ENCODE measurements at regions not wholly inside any gene's neighbourhood (a gene's known extent, or its start where the extent isn't known, plus 50 kb on each side); places are given as distances from the start of the nearest gene placed in this dataset.
A peak's percentile ranks its signal among the peaks of the same experiment; 100 is the strongest.

DNA sequence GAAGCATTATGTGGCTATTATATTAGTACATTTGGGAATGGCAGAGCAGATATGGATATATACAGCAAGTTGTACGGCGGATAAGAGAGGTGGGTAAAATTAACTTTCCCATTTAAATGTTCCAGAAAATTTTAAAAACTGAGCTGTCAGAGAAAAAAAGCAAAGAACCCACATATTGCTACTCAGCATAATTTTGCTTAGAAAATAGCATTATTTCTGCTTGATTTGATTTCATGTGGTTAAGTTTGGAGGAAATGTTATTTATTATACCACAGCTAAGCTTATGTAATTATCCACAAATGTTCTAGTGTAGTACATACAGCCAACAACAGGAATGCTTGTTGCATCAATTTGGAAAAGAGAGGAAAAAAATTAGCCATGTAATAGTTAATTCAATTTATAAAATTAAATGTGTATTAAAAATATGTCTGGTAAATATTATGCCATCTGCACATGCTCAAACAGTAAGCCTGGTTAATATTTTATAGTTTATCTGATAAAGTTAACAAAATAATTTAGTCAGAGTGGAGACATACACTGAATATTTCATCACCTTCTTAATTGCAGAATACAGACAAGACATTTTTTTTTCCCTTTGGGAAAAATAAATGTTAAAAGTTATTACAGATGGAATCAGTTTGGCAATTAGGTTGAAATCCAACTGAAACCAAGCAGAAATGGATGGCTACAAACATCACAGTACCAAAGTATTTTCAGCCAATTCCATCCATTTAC is 172.1 kb upstream of the ID4 start:
- DNase-seq (ENCODE audit: low read depth): no peak

DNA sequence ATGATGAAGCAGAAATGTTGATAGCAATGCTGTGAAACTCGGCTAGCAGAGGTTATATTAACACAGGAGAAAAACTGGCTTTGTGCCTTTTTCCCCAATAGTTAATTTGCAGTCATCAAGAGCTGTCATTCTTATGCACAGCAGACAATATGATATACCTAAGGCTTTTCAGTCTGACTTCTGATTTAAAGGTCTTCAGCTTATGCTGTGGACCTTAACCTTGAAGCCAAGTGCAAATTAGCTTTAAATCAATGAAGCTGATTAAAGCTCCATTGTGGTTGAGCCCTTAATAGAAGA is 171.6 kb upstream of the ID4 start:
- no peak for DNase-seq (ENCODE audit: low read depth)

DNA sequence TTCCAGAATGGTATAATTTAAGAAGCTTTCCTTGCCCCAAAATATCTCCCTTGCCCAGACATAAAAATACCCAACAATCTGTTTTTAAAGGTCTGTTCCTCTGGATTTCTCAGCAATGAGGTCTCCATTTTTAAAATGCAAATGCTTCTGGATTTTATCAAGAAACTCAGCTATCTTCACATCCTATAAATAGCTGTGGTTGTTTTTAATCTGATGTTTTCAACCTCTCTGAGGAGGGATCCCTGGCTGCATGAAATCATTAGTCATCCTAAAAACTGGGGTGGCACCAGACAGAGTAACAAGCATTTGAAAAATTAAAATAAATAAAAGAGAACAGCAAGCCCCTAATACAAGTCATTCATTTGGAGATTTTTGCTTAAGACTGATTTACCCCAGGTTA is 168.5 kb upstream of the ID4 start:
- no peak for DNase-seq (ENCODE audit: low read depth)

DNA sequence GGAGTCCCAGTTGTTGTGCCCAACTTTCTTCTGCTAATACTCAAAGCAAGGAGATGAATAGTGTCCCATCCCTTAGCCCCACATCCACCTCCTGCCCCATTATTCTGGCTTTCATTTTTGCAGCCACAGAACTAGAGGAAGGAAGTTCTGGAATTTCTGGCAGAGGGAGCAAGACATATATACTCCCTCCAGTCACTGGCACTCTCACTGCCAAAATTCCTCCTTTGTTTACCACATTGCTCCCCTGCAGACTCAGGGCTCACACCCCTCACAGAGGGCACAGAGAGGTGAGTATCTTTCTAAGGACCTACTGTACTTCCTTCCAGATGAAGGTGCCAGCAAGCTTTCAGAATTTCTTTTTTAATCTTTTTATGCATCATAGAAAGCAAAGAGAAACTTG is 168.0 kb upstream of the ID4 start:
- DNase-seq (ENCODE audit: low read depth): no peak

DNA sequence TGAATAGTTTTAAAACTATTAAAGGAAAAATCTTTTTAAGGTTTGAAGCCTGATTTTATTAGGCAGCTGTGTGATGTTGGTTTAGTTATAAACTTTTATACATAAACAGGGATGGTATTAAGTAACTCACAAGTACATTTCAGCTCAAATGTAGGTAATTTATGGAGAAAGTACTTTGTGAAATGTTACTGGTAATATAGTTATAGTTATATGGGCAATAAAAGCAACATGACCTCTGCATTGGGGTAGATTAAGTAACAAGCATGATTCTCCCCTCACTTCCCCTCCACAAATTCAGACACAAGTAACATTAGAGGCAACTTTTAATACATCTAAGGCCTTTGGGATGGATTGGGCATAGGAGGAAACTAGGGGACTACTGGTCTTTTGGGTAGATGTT is 154.3 kb upstream of the ID4 start:
- DNase-seq (ENCODE audit: low read depth): no peak

DNA sequence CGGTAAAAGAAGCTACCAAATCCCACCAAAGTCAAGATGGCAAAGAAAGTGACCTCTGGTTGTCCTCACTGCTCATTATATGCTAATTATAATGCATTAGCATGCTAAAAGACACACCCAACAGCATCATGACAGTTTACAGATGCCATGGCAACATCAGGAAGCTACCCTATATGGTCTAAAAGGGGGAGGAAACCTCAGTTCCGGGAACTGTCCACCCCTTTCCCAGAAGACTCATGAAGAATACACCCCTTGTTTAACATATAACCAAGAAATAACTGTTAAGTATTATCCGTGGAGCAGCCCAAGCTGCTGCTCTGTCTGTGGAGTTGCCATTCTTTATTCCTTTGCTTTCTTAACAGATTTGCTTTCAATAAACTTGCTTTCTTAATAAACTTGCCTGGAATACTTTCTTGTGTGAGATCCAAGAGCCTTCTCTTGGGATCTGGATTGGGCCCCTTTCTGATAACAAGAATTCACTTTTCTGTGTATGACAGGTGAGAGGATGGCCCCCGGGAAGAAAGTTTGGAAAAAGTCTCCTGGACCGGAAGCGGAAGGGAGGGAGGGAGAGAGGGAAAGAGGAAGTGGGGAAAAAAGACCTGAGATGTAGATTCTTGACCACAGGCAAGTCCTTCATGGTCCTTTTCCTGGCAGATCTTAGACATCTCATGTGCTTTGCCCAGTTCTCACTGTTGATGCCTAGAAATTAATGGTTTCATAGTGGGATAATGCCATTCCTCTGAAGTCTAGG is 146.7 kb upstream of the ID4 start:
- no peak for DNase-seq (ENCODE audit: low read depth)

DNA sequence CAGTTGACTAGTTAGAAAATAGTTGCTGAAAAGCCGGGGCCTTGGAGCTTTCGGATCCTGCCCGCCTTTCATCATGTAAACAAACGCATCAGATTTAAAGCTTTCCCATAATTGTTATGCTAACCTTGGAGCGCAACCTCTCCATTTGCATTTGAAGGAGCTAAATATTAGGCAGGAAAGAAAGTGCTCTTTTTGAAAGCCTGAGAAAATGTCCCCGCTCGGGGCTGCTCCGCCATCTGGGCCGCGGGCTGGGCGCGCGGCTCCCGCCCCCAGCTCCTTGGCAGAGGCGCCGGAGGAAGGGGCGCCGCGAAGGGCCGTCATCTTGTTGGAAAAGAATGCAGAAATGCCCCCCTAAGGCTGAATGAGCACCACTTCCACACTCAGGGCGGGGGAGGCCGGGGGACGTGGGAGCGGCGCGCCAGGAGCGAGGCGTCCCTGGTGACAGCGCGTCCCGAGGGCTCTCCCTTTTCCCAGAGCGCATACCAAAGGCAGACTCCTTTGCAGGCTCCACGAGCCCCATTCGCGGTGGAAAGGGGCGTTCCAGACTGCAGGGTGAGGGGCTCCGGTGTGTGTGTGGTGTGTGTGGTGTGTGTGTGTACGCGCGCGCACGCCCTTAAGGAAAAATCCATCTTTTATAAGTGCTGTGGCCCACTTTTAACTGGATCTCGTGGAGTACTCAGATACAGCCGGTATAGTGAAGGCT is 145.6 kb upstream of the ID4 start:
- DNase-seq (ENCODE audit: low read depth): no peak

DNA sequence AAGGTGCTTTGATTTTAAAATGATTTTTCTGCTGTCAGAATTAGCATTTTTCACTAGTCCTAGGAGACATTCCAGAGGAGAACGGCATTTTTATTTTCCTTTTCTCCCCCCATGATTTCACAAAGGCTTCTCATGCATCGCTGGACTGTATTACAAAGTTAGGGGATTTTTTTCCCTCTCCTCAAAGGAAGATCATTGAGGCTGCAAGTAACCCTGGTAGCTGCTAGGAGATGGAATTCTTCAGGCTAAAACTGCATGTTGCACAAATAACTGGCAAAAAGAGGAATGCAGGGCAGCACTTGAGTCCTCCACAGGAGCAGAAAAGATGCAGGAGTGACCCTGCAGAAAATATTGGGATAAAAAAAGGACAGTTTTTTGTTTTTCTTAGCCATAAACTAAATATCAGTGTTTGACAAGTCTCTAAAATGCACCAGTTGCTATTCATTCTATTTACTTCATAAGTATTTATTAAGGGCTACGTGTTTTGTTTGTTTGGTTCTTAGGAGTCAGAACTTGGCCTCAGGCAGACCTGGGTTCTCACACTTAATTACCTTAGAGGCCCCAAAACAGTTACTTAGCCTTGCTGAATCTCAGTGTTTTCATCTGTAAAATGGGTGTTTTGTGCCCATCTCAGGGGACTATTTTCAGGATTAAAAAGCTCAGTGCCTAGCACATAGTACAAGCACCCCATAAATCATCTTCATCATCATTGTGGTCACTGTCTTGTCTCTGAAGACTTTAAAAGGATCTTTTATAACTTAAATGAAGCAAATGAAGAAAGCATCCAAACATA is 144.5 kb upstream of the ID4 start:
- DNase-seq (ENCODE audit: low read depth): no peak

DNA sequence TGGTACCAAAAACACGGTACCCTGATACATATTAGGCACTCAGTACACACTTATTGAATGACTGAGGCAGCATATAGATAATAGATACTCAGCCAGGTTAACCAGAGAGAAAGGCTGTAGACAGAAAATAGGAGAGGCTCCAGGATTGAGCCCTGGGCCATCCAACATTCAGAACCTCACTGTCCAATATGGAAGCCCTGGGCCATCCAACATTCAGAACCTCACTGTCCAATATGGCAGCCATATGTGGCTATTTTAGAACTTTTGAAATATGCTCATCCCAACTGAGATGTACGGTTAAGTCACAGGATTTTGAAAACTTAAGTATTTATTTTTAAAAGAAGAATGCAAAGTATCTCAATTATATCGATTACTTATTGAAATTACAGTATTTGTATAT is 142.5 kb upstream of the ID4 start:
- DNase-seq (ENCODE audit: low read depth): no peak

DNA sequence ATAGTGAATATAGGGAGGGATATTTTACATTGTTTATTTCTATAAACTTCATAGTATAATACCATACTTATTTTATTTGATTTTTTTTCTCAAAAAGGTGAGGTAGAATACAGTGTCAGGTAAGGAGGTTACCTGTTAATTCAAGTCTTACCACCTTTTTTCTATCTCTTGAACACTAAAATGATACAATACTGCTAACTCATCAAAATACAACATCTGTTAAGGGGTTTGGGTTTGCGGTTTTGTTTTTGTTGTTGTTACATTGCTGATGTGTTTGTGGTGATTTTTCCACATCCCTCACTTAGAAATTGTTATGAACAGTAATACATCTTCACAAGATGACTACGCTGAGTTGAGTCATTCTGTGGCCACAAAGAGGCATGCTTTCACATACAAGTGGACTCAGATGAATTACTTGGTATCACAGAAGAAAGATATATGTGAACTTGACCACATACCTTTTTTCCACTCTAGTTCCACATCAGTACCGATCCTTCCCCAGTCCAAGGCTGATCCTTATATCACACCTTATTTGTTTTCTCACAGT is 139.4 kb upstream of the ID4 start:
- peak; percentile 91 for DNase-seq (ENCODE audit: low read depth)

DNA sequence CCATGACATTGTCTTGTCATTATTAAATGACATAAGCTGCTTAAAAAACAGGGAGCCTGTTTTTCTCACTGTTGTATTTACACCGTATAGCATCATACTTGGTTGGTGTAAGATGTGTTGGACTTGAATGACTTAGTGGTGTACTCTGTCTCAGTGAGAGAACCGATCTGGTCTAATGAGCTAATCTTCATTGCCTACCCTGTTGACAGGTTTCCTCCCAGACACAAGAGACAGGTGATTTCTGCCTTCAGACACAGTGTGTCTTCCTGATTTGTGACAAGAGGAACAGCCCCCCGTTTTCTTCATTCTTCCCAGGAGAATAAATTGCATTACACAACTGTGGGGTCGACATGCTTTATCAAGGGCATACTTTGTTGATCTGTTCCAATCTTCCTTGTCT is 137.2 kb upstream of the ID4 start:
- DNase-seq (ENCODE audit: low read depth): no peak

DNA sequence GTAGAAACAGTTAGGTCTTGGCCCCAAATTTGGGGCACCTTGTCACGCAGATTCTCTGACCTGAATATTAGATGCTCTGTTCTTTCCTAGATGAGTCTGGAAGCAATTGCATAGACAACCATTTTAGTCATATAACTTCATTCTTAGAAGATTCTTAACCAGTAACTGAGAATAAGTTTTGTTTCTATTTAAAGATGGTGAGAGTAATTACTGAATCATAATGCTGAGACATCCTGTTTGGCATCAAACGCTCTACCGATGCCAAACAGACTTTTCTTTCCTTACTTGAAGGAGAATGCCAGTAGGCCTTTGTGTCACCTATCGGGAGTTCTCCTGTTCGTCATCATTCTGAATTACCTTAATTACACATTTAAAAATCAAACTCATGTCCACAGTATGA is 131.6 kb upstream of the ID4 start:
- DNase-seq (ENCODE audit: low read depth): no peak

DNA sequence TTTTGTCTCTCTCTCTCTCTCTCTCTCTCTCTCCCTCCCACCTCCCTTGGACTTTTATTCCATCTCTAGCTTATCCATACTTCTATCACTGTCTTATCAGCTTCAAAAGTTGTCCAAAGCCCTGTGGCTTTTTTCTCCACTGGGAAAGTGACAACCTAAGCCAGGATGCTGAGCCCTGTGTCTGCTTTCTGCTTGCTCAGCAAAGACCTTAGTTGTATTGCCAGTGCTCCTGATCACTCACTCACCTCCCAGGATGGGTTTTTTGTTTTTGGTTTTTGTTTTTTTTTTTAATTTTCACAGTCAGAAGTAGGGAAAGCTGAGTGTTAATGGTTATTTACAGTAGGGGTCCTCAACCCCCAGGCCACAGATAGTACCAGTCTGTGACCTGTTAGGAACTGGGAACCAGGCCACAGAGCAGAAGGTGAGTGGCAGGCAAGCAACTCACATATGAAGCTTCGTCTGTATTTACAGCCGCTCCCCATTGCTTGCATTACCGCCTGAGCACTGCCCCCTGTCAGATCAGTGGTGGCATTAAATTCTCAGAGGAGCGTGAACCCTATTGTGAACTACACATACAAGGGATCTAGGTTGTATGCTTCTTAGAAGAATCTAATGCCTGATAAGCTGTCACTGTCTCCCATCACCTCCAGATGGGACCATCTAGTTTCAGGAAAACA is 125.0 kb upstream of the ID4 start:
- no peak for DNase-seq (ENCODE audit: low read depth)

DNA sequence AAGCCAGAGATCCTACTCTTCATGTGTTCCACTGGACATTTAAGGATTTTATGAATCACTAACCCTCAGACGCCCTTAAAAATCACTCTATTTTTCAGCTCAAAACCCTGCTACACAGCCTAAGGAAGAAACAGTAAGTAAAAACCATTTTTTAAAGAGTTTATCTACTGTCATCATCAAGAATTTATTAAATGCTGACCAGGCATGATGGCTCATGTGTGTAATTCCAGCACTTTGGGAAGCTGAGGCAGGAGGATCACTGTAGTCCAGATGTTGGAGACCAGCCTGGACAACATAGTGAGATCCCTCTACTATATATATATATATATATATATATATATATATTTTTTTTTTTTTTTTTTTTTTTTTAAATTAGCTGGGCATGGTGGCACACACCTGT is 124.2 kb upstream of the ID4 start:
- no peak for DNase-seq (ENCODE audit: low read depth)

DNA sequence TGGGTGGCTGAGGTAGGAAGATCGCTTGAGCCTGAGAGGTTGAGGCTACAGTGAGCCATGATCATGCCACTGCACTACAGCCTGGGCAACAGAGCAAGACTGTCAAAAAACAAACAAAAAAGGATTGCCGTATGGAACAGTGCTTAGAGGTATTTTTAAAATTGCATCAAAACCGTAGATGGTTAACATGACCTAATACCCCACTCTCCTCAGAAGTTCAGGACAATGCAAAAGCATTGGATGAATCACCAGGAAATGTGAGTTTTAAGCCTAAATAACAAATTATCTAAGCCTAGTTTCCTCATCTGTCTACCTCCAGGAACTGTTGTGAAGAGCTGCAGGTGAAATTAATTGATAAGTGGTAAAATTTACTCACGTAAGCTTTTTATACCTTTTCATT is 123.8 kb upstream of the ID4 start:
- DNase-seq (ENCODE audit: low read depth): no peak

DNA sequence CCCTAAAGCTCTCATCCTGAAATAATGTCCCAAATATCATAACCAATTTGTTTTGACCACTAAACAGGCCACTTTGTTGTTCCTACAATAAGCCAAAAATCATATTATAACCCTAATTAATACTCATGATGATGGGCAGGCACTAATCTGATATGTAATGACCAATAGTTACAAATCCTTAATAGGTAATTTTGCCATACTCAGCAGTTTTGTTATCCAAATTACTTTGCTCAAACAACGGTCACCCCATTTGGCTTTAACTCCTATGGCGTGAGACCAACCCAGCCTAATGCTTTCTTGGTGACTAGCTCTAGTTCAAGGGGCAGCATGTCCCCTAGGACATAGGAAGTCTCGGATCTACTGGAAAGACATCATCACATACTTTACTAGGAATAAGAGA is 123.2 kb upstream of the ID4 start:
- no peak for DNase-seq (ENCODE audit: low read depth)

DNA sequence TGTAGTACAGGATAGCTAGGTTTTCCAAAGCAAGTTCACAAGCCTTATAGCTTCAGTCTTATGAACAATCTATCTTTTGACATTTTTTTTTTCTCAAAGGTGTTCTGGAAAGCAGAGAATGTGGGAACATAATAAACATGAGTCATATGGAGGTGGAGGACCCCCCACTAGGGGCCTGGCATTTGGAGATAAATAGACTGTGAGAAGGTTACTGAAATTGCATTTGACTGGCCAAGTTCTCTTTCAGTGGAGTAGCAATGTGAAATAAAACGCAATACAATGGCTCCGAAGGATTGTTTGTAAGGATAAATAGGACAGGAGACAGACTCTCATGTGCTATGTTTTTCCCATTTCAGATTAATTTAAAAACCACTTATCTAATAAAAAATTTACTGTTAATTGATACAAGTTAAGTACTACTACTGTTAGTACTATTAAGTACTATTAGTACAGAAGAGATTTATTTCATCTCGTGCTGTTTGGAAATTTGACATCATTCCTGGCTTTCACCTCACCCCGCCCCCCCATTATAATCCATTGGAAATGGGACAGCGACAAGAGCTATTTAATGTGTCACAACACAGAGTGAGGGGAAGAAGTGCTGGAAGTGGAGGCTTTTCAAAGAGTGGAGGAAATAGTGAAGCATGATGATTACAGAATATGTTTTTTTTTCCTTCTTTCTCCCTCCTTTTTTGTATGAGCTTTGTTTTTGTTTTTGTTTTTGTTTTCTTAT is 122.6 kb upstream of the ID4 start:
- no peak for DNase-seq (ENCODE audit: low read depth)

DNA sequence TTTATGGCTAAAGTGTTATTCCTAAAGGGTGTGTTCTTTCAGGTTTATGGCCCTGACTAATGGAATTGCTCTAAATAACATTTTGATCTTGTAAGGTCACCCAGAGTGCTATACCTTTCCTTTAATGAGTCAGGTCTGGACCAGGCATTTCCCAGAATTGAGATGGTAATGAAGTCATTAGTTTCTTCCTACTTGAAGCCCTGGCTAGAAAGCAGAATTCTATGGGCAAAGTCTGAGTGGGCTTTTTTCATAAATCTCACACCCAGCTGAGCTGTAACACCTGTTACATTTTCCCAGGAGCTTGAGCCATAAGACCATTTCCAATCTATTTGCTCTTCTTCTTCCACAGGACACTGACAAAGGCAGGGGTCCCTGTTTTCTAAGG is 122.0 kb upstream of the ID4 start:
- no peak for DNase-seq (ENCODE audit: low read depth)

DNA sequence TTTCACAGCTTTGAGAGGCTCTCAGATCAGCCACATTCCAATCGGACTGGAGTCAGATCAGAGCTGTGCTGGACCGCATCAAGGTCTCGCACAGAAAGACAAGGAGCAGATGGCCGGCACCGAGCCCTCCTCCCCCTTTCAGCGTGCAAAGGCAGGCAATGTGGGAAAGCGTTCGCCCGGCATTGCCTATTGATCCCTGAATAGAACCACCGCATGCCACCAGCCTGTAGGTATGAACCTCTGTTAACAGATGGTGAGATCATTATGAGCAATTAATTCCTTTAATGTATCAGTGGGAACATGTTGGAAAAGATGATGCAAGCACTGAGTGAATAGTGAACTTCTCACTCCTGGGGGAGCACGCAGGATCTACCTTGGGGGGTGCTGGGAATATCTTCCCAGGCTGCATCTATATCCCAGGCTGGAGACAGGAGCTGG is 117.5 kb upstream of the ID4 start:
- peak; percentile 26 for DNase-seq (ENCODE audit: low read depth)

DNA sequence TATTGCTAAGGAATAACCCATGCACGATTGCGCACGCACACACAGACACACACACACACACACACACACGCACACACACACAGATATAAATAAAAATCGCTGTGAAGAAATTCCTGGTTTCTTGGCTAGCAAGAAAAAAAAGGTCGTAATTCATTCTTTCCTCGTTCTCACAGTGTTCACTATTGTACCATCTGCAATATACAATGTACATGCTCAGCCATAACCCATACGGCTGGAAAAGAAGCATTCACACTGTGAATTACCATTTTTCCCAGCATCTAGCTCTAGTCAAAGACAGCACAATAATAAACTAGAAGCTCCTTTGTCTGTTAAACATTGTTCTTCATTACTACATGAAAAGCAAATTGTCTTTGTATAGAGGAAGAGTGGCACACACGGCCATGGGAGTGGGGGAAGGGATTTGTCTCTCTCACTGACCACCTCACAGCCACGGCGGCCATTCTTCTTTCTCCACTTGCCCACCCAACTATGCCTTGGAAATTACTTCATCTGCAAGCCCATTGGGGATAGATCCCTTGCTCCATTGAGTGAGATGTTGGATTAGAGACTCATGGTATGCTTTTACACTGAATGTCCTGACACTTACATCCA is 115.3 kb upstream of the ID4 start:
- DNase-seq (ENCODE audit: low read depth): no peak

All from LHCN-M2 (cell line).